CD8-positive, alpha-beta memory T cell (primary cell): ENCODE measurements at regions not wholly inside any gene's neighbourhood (a gene's known extent, or its start where the extent isn't known, plus 50 kb on each side); places are given as distances from the start of the nearest gene placed in this dataset.

ENCODE experiments used
- CTCF ChIA-PET: fragments of 350-600 bp; sonication (Branson Sonifier 250); formaldehyde crosslinking; loops from one replicate; lab custom pipeline; 2021; ENCODE audit warnings: antibody characterized with exemption; lab: Charles Lee
- POLR2A ChIA-PET: fragments of 350-600 bp; sonication (Branson Sonifier 250); formaldehyde crosslinking; loops from one replicate; lab custom pipeline; 2021; ENCODE audit warnings: antibody characterized with exemption; lab: Charles Lee
- DNase-seq, 5 donors: peaks; one replicate each; pipeline versions ENCODE4 v3.0.0 to v3.0.0-alpha.2; 2020 to 2022; ENCODE audit warnings: mixed read lengths in 1 of 5
- H3K27ac ChIP-seq: one replicate; pipeline ENCODE4 v1.7.0; 2013; ENCODE audit warnings: low read depth, mild to moderate bottlenecking, low read length, moderate library complexity
- H3K27me3 ChIP-seq: 2 replicates; pipeline ENCODE4 v1.7.0; 2013; ENCODE audit warnings: low read length, mild to moderate bottlenecking; ENCODE audit not compliant: insufficient read depth, poor library complexity, severe bottlenecking
- H3K36me3 ChIP-seq: 2 replicates; pipeline ENCODE4 v1.7.0; 2013; ENCODE audit warnings: mild to moderate bottlenecking, low read length, moderate library complexity; ENCODE audit not compliant: insufficient read depth
- H3K4me1 ChIP-seq: 2 replicates; pipeline ENCODE4 v1.7.0; 2013; ENCODE audit warnings: mild to moderate bottlenecking, low read length, moderate library complexity; ENCODE audit not compliant: insufficient read depth
- H3K4me3 ChIP-seq: 2 replicates; pipeline ENCODE4 v1.7.0; 2013; ENCODE audit warnings: mild to moderate bottlenecking, low read length
- H3K9me3 ChIP-seq: 2 replicates; pipeline ENCODE4 v1.7.0; 2013; ENCODE audit warnings: mild to moderate bottlenecking, low read length
- H3K27ac Mint-ChIP-seq, 8 donors: one replicate each; pipeline ENCODE4 v1.8.0; 2020 to 2021; ENCODE audit warnings: mixed read lengths in 8 of 8, mild to moderate bottlenecking in 6 of 8, inconsistent platforms in 3 of 8, moderate library complexity in 3 of 8
- H3K27me3 Mint-ChIP-seq, 2 donors: one replicate each; pipeline ENCODE4 v1.8.0; 2020 to 2021; ENCODE audit warnings: mixed read lengths in 2 of 2, mild to moderate bottlenecking in 1 of 2, moderate library complexity in 1 of 2
- H3K36me3 Mint-ChIP-seq, 3 donors: one replicate each; pipeline ENCODE4 v1.8.0; 2020 to 2021; ENCODE audit warnings: mixed read lengths in 3 of 3, inconsistent platforms in 1 of 3, mild to moderate bottlenecking in 1 of 3
- H3K4me1 Mint-ChIP-seq, 3 donors: one replicate each; pipeline ENCODE4 v1.8.0; 2020 to 2021; ENCODE audit warnings: mixed read lengths in 3 of 3, inconsistent platforms in 1 of 3, mild to moderate bottlenecking in 1 of 3
- H3K4me3 Mint-ChIP-seq, 7 donors: one replicate each; pipeline ENCODE4 v1.8.0; 2020 to 2021; ENCODE audit warnings: mixed read lengths in 7 of 7, mild to moderate bottlenecking in 6 of 7, moderate library complexity in 4 of 7, inconsistent platforms in 2 of 7
- H3K9me3 Mint-ChIP-seq, 5 donors: one replicate each; pipeline ENCODE4 v1.8.0; 2020 to 2022; ENCODE audit warnings: mixed read lengths in 5 of 5, mild to moderate bottlenecking in 3 of 5, moderate library complexity in 2 of 5, inconsistent platforms in 1 of 5

DNA sequence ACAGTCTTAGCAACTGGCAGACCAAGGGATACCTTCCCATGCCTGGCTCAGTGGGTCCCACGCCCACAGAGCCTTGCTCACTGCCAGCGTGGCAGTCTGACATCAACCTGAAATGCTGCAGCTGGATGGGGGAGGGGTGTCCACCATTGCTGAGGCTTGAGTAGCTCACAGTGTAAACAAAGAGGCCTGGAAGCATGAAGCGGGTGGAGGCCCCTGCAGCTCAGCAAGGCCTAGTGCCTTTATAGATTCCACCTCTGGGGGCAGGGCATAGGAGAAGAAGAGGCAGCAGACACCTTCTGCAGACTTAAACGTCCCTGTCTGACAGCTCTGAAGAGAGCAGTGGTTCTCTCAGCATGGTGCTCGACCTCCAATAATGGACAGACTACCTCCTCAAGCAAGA is 263.2 kb downstream of the KIF2B start:
- Mint-ChIP-seq H3K4me1 (no peaks in the 10 kb centered on the region), H3K27me3 (peaks cover 0 to 1% of the 10 kb centered on the region in 2 donors), H3K9me3 (peaks cover 8 to 21% (median 15%) of the 10 kb centered on the region in 5 donors), H3K27ac (no peak overlapping the region), H3K4me3 (no peak overlapping the region), H3K36me3 (no peaks in the 10 kb centered on the region)
- no peaks in the 10 kb centered on the region for H3K4me1 ChIP-seq
- H3K27me3 ChIP-seq = no peaks in the 10 kb centered on the region
- H3K27ac ChIP-seq = no peak overlapping the region
- ChIA-PET CTCF (no interaction called here), POLR2A (no interaction called here)
- no peaks in the 10 kb centered on the region for H3K9me3 ChIP-seq
- H3K4me3 ChIP-seq = no peak overlapping the region
- DNase-seq = no peak
- H3K36me3 ChIP-seq = no peaks in the 10 kb centered on the region

DNA sequence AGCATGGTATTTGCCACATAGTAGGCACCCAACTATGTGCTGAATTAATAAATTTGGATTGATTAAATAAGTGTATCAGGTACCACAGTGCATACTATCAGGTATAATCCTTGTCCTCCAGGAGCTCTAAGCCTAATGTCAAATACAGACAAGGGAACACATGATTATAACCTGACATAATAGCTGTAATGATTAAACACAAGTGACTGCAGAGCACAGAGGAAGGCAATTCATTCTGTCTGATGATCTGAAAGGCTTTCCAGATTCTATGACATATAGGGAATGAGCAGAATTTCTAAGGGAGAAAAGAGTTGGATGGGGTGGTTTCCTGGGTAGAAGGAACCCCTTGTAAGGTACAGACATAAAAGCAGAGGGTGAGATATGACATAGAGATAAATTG is 273.5 kb downstream of the KIF2B start:
- Histone ChIP-seq H3K27me3 (no peaks in the 10 kb centered on the region), H3K4me3 (no peak overlapping the region), H3K4me1 (no peaks in the 10 kb centered on the region), H3K27ac (no peak overlapping the region), H3K36me3 (no peaks in the 10 kb centered on the region), H3K9me3 (no peaks in the 10 kb centered on the region)
- DNase-seq = no peak
- H3K4me3 Mint-ChIP-seq = no peak overlapping the region
- ChIA-PET POLR2A (no interaction called here), CTCF (no interaction called here)
- H3K4me1 Mint-ChIP-seq = no peaks in the 10 kb centered on the region
- H3K27ac Mint-ChIP-seq = no peak overlapping the region
- H3K9me3 Mint-ChIP-seq = peaks cover 0 to 10% (median 9%) of the 10 kb centered on the region in 5 donors
- H3K36me3 Mint-ChIP-seq = no peaks in the 10 kb centered on the region
- no peaks in the 10 kb centered on the region for H3K27me3 Mint-ChIP-seq

DNA sequence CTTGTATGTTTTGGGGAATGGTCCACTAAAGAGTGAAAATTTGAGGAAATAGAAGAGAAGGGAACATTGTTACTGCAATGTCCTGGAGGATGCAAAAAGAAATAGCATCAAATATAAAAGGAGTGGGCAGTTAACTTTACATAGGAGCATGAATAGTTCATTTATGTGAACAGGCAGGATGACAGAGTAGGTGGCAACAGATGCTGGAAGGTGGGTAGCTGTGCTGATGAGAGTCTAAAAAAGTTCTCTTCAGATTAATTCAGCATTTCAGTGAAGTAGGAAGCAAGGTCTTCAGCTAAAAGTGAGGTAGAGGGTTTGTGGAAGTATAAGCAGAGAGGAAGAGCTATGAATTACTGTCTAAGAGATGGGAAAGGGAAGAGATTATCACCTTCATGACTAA is 276.5 kb downstream of the KIF2B start:
- H3K36me3 ChIP-seq = no peaks in the 10 kb centered on the region
- Mint-ChIP-seq H3K4me3 (no peak overlapping the region), H3K4me1 (no peaks in the 10 kb centered on the region), H3K9me3 (peaks cover 6 to 13% (median 9%) of the 10 kb centered on the region in 5 donors), H3K27me3 (no peaks in the 10 kb centered on the region), H3K27ac (no peak overlapping the region), H3K36me3 (no peaks in the 10 kb centered on the region)
- H3K27ac ChIP-seq = no peak overlapping the region
- no peaks in the 10 kb centered on the region for H3K4me1 ChIP-seq
- CTCF ChIA-PET = no interaction called here
- H3K9me3 ChIP-seq = peaks cover 7% of the 10 kb centered on the region
- no peak overlapping the region for H3K4me3 ChIP-seq
- DNase-seq = no peak
- no peaks in the 10 kb centered on the region for H3K27me3 ChIP-seq
- POLR2A ChIA-PET = no interaction called here

DNA sequence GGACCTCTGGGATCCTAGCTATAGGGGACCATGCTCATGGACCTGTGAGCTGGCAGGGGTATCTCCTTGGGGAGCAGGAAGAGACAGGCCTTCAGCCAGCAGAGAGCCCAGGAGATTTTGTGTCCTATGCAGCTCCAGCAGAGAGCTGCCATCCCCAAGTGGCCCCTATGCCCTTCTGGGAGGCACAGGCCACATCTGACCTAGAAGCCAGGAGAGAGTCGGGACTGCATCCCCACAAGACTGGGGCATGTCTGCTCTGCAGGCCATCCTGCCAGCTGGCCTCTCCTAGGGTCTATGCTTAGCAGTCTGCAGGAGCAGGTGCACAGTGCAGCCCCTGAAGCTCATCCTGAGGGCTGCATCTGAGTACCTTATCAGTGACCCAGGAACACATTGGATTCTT is 279.5 kb downstream of the KIF2B start:
- Mint-ChIP-seq H3K27ac (no peak overlapping the region), H3K27me3 (no peaks in the 10 kb centered on the region), H3K4me3 (peak overlapping the region in 1 of 7 donors; percentile 1), H3K9me3 (peaks cover 10 to 28% (median 18%) of the 10 kb centered on the region in 5 donors), H3K4me1 (no peaks in the 10 kb centered on the region), H3K36me3 (no peaks in the 10 kb centered on the region)
- Histone ChIP-seq H3K36me3 (no peaks in the 10 kb centered on the region), H3K27ac (no peak overlapping the region), H3K9me3 (peaks cover 7% of the 10 kb centered on the region), H3K4me3 (no peak overlapping the region), H3K4me1 (no peaks in the 10 kb centered on the region), H3K27me3 (no peaks in the 10 kb centered on the region)
- POLR2A ChIA-PET = no interaction called here
- no peak for DNase-seq
- CTCF ChIA-PET = no interaction called here

DNA sequence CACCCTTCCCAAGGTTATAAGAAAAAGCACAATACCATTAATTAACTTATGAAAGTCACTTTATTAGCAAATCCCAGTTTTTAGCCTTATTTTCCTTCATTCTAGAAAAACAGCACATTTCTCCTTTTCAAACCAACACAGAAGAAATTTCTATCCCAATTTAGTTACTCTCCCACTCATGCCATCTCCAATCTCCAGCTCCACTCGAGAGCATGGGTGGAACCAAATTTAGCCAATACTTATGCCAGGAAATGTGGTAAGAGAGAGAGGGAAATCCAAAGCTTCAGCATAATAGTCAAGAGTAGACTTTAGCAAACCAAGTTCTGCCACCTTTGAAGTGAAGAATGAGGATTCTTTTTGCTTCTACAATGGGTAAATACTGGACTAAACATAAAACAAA is 288.8 kb downstream of the KIF2B start:
- Histone ChIP-seq H3K4me3 (no peak overlapping the region), H3K27ac (no peak overlapping the region), H3K4me1 (no peaks in the 10 kb centered on the region), H3K36me3 (no peaks in the 10 kb centered on the region), H3K27me3 (no peaks in the 10 kb centered on the region), H3K9me3 (no peaks in the 10 kb centered on the region)
- H3K36me3 Mint-ChIP-seq = no peaks in the 10 kb centered on the region
- POLR2A ChIA-PET = no interaction called here
- H3K27ac Mint-ChIP-seq = no peak overlapping the region
- H3K4me3 Mint-ChIP-seq = no peak overlapping the region
- no peaks in the 10 kb centered on the region for H3K27me3 Mint-ChIP-seq
- DNase-seq = no peak
- CTCF ChIA-PET = no interaction called here
- H3K9me3 Mint-ChIP-seq = peaks cover 6 to 28% (median 10%) of the 10 kb centered on the region in 5 donors
- no peaks in the 10 kb centered on the region for H3K4me1 Mint-ChIP-seq

DNA sequence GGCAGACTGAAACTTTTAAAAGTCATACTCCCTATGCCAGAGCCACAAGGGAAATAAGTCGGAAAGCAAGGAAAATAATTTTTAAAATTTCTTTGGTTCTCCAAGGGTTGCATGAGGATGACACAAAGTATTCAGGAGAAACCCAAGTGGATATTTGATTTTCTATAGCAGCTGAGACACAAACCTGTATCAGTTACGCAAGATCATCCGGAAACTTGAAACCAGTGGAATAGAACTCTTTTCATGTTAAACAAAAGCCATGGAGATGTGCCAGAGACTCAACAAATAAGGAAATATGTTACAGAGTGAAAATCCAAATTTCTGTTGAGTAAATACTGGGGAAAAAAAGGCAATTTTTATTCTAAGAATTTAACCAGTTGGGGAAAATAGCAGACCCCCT is 294.7 kb downstream of the KIF2B start:
- no peaks in the 10 kb centered on the region for H3K27me3 ChIP-seq

DNA sequence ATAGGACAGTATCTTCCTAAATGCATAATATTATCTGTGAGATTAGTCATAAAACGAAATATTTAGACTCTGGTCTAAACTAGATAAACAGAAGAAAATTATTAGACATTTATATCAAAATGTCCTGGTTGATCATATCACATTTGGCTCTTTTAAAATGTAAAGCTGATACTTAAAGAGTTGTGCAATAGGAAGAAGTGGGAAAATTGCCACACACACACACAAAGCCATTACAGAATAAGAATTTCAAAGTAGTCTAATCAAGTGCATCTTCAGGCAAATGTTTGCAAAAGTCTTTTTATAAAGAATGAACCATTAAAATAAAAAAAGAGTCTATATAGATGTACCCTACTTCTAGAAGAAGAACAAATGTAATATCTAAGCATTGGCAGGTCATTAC is 301.7 kb downstream of the KIF2B start:
- no peak overlapping the region for H3K4me3 Mint-ChIP-seq
- Histone ChIP-seq H3K4me3 (no peak overlapping the region), H3K27ac (no peak overlapping the region), H3K36me3 (no peaks in the 10 kb centered on the region), H3K9me3 (no peaks in the 10 kb centered on the region), H3K27me3 (no peaks in the 10 kb centered on the region), H3K4me1 (no peaks in the 10 kb centered on the region)
- POLR2A ChIA-PET = no interaction called here
- DNase-seq = no peak
- CTCF ChIA-PET = no interaction called here
- H3K9me3 Mint-ChIP-seq = peaks cover 26 to 41% (median 29%) of the 10 kb centered on the region in 5 donors
- H3K27me3 Mint-ChIP-seq = no peaks in the 10 kb centered on the region
- H3K27ac Mint-ChIP-seq = no peak overlapping the region
- no peaks in the 10 kb centered on the region for H3K36me3 Mint-ChIP-seq
- no peaks in the 10 kb centered on the region for H3K4me1 Mint-ChIP-seq

More for the DNA sequence above, 294.7 kb downstream of the KIF2B start:
- Mint-ChIP-seq H3K4me1 (no peaks in the 10 kb centered on the region), H3K36me3 (no peaks in the 10 kb centered on the region), H3K4me3 (no peak overlapping the region), H3K27ac (no peak overlapping the region), H3K27me3 (no peaks in the 10 kb centered on the region), H3K9me3 (peaks cover 5 to 34% (median 14%) of the 10 kb centered on the region in 5 donors)
- no peaks in the 10 kb centered on the region for H3K36me3 ChIP-seq
- no peak overlapping the region for H3K4me3 ChIP-seq
- DNase-seq = no peak
- H3K9me3 ChIP-seq = no peaks in the 10 kb centered on the region
- no peak overlapping the region for H3K27ac ChIP-seq
- CTCF ChIA-PET = no interaction called here
- no peaks in the 10 kb centered on the region for H3K4me1 ChIP-seq
- POLR2A ChIA-PET = no interaction called here

DNA sequence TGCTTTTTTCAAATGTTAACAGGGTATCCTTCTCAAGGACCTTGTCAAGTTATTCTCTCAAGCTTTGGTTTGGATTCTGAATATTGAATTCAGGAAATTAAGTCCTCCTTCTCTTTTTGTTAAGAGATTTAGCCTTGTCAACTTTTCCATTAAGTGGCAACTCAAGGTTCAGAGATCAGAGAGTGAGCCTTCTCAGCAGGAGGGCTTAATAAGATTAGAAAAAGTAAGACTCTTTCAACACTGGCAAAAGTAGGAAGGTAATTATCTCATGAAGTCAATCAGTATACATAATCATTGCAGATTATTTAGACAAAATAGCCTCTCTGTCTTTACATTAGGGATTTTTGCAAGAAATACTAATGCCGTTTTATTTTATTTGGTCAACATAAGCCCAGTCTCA is 330.7 kb downstream of the KIF2B start:
- Mint-ChIP-seq H3K27me3 (no peaks in the 10 kb centered on the region), H3K9me3 (peaks cover 0 to 35% (median 9%) of the 10 kb centered on the region in 5 donors), H3K4me1 (no peaks in the 10 kb centered on the region), H3K36me3 (no peaks in the 10 kb centered on the region), H3K27ac (no peak overlapping the region), H3K4me3 (no peak overlapping the region)
- Histone ChIP-seq H3K27me3 (no peaks in the 10 kb centered on the region), H3K9me3 (no peaks in the 10 kb centered on the region), H3K36me3 (no peaks in the 10 kb centered on the region), H3K27ac (no peak overlapping the region), H3K4me3 (no peak overlapping the region), H3K4me1 (no peaks in the 10 kb centered on the region)
- ChIA-PET CTCF (no interaction called here), POLR2A (no interaction called here)
- no peak for DNase-seq

DNA sequence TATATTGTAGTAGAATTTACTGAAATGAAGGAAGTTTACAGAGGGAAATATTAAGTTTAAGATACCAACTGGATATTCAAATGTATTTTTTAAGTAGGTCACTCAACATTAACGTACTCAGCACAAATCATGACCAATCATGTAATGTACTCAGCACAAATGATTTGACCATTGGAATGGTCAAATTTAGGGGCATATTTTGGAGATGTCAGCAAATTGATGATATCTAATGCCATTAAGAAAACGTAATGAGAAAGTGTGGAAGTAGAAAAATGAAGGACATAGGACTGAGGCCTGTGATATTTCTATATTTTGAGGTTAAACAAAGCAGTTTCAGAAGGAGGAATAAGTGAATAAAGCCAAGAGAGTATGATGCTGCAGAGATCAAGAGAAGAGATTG is 334.8 kb downstream of the KIF2B start:
- no peaks in the 10 kb centered on the region for H3K9me3 ChIP-seq
- no peaks in the 10 kb centered on the region for H3K4me1 ChIP-seq
- no peak for DNase-seq
- H3K36me3 ChIP-seq = no peaks in the 10 kb centered on the region
- Mint-ChIP-seq H3K27me3 (no peaks in the 10 kb centered on the region), H3K9me3 (peaks cover 3 to 41% (median 10%) of the 10 kb centered on the region in 5 donors), H3K4me3 (no peak overlapping the region), H3K4me1 (no peaks in the 10 kb centered on the region), H3K36me3 (no peaks in the 10 kb centered on the region), H3K27ac (no peak overlapping the region)
- no peak overlapping the region for H3K27ac ChIP-seq
- ChIA-PET POLR2A (no interaction called here), CTCF (no interaction called here)
- H3K4me3 ChIP-seq = no peak overlapping the region
- no peaks in the 10 kb centered on the region for H3K27me3 ChIP-seq
